ENCODE measurements at regions not wholly inside any gene's neighbourhood (a gene's known extent, or its start where the extent isn't known, plus 50 kb on each side); places are given as distances from the start of the nearest gene placed in this dataset.

DNA sequence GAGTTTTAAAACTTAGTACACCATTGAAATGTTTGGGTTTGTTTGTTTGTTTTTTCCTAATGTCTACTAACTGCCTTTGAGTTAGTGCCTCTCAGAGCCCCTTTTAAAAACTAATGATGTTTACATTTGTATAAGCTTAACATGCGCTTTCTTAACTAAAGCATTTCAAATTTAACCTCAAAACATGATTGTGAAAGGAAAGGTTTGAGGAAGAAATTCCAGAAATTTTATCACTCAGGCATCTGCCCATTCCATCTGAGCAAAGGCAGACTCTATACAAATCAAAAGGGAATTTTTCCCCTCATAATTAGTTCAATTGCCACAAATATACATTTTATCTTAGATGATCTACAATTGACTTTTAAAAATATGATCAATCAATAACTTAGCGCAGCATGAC is 230.7 kb upstream of the CAND1 start:
- ChIA-PET POLR2A (no interaction called here), CTCF (no interaction called here)
- no peak for DNase-seq (ENCODE audit: low read depth, low spot score)
- ATAC-seq, result no peak
- no peaks in the 10 kb centered on the region for H3K36me3 ChIP-seq (ENCODE audit: control insufficient read depth, insufficient read depth, low read length)
- H3K9me3 ChIP-seq (ENCODE audit: control insufficient read depth, insufficient read depth, low read depth, low read length), result no peaks in the 10 kb centered on the region
- intact Hi-C loops (cut with micrococcal nuclease; ENCODE audit: unreplicated experiment), result no loop called here
- in situ Hi-C loops (cut with HindIII; ENCODE audit: low pct_unique_long_range_greater_than_20kb, low sequenced_read_pairs), result no loop called here
- no peak overlapping the region for H3K27ac ChIP-seq (ENCODE audit: low read length)
- BruUV-seq (replicated peaks), result no TSS peak
- H3K27me3 ChIP-seq (ENCODE audit: control insufficient read depth, insufficient read depth, low read length), result no peaks in the 10 kb centered on the region
- TF ChIP-seq TCF7L2 (IDR thresholded peaks at IDR 0.05; ENCODE audit: low read depth, low read length), result no peak
- TF ChIP-seq POLR2AphosphoS5 (IDR thresholded peaks at IDR 0.05; ENCODE audit: low read depth, low read length), result no peak
- no peak for TF ChIP-seq SIN3A (IDR thresholded peaks at IDR 0.05; ENCODE audit: borderline replicate concordance, insufficient read depth, low read depth, low read length)
- TF ChIP-seq, protein P1, sequence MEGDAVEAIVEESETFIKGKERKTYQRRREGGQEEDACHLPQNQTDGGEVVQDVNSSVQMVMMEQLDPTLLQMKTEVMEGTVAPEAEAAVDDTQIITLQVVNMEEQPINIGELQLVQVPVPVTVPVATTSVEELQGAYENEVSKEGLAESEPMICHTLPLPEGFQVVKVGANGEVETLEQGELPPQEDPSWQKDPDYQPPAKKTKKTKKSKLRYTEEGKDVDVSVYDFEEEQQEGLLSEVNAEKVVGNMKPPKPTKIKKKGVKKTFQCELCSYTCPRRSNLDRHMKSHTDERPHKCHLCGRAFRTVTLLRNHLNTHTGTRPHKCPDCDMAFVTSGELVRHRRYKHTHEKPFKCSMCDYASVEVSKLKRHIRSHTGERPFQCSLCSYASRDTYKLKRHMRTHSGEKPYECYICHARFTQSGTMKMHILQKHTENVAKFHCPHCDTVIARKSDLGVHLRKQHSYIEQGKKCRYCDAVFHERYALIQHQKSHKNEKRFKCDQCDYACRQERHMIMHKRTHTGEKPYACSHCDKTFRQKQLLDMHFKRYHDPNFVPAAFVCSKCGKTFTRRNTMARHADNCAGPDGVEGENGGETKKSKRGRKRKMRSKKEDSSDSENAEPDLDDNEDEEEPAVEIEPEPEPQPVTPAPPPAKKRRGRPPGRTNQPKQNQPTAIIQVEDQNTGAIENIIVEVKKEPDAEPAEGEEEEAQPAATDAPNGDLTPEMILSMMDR (IDR thresholded peaks at IDR 0.05), result no peak
- TF ChIP-seq, protein P2, sequence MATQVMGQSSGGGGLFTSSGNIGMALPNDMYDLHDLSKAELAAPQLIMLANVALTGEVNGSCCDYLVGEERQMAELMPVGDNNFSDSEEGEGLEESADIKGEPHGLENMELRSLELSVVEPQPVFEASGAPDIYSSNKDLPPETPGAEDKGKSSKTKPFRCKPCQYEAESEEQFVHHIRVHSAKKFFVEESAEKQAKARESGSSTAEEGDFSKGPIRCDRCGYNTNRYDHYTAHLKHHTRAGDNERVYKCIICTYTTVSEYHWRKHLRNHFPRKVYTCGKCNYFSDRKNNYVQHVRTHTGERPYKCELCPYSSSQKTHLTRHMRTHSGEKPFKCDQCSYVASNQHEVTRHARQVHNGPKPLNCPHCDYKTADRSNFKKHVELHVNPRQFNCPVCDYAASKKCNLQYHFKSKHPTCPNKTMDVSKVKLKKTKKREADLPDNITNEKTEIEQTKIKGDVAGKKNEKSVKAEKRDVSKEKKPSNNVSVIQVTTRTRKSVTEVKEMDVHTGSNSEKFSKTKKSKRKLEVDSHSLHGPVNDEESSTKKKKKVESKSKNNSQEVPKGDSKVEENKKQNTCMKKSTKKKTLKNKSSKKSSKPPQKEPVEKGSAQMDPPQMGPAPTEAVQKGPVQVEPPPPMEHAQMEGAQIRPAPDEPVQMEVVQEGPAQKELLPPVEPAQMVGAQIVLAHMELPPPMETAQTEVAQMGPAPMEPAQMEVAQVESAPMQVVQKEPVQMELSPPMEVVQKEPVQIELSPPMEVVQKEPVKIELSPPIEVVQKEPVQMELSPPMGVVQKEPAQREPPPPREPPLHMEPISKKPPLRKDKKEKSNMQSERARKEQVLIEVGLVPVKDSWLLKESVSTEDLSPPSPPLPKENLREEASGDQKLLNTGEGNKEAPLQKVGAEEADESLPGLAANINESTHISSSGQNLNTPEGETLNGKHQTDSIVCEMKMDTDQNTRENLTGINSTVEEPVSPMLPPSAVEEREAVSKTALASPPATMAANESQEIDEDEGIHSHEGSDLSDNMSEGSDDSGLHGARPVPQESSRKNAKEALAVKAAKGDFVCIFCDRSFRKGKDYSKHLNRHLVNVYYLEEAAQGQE (IDR thresholded peaks at IDR 0.05; ENCODE audit: insufficient read depth in 1 of 2, low read depth in 2 of 2, low read length in 1 of 2), result no peak
- H3K4me1 ChIP-seq (ENCODE audit: control insufficient read depth, insufficient read depth, low read length), result no peaks in the 10 kb centered on the region; the same call in 1 of the 2 replicates
- H3K4me3 ChIP-seq (ENCODE audit: low read depth in 2 of 2, low read length in 2 of 2), result no peak overlapping the region

DNA sequence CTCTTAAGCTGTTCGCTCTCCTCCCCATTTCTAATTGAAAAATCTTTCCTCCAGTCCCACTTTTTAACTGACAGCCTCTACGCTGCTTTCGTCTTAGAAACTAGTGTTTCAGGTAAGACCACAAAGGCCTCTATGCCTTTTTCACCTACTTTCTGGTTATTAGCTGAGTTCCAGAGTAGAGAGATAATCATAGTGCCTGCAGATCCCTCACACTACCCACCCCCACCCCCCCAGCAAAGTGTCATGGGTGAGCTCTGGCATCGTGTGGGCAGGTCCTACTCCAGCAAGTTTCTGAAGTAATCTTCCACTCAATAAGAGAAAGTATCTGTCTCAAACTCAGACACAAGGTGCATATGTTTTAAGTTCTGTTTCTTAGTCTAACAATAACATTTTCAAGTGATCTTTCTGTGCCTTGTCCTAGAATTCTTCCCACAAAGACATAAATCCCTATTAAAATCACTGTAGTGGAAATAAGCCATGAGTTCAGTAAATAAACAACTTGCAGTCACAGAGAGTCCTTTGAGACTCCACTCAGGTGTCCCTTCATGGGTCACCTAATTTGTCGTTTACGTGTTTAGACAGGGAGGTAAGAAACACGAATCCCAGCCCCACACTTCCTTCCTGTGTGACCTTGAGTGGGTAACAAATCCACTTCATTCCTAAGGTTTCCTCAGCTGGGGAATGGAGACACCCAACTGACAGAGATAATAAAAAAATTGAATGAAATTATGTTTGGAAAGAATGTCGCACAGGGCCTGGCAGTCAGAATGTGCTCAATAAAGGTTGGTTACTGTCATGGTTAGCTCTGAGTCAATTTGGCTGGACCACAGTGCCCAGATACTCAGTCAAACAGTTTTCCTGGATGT is 228.9 kb upstream of the CAND1 start:
- no TSS peak for BruUV-seq (replicated peaks)
- no peaks in the 10 kb centered on the region for H3K27me3 ChIP-seq (ENCODE audit: control insufficient read depth, insufficient read depth, low read length)
- CTCF ChIA-PET, result no interaction called here
- TF ChIP-seq TCF7L2 (IDR thresholded peaks at IDR 0.05; ENCODE audit: low read depth, low read length) (no peak), POLR2AphosphoS5 (IDR thresholded peaks at IDR 0.05; ENCODE audit: low read depth, low read length) (no peak), SIN3A (IDR thresholded peaks at IDR 0.05; ENCODE audit: borderline replicate concordance, insufficient read depth, low read depth, low read length) (no peak)
- TF ChIP-seq, protein P2 (IDR thresholded peaks at IDR 0.05; ENCODE audit: insufficient read depth in 1 of 2, low read depth in 2 of 2, low read length in 1 of 2), result no peak
- TF ChIP-seq, protein P1 (IDR thresholded peaks at IDR 0.05), result no peak
- intact Hi-C loops (cut with micrococcal nuclease; ENCODE audit: unreplicated experiment) (no loop called here), in situ Hi-C loops (cut with HindIII; ENCODE audit: low pct_unique_long_range_greater_than_20kb, low sequenced_read_pairs) (no loop called here)
- no peaks in the 10 kb centered on the region; the same call in 1 of the 2 replicates for H3K4me1 ChIP-seq (ENCODE audit: control insufficient read depth, insufficient read depth, low read length)
- ATAC-seq (no peak), DNase-seq (ENCODE audit: low read depth, low spot score) (no peak)
- H3K36me3 ChIP-seq (ENCODE audit: control insufficient read depth, insufficient read depth, low read length), result no peaks in the 10 kb centered on the region
- H3K27ac ChIP-seq (ENCODE audit: low read length), result no peak overlapping the region
- no peaks in the 10 kb centered on the region for H3K9me3 ChIP-seq (ENCODE audit: control insufficient read depth, insufficient read depth, low read depth, low read length)
- POLR2A ChIA-PET, result interaction anchor here (0.7 kb wide), 1 partner anchor 21 kb away, joined by 3 read pairs; no protein-coding TSS in a partner anchor
- no peak overlapping the region for H3K4me3 ChIP-seq (ENCODE audit: low read depth in 2 of 2, low read length in 2 of 2)

Measured in Panc1 (cell line).